Tibial nerve (tissue), 3 donors: ENCODE measurements at regions not wholly inside any gene's neighbourhood (a gene's known extent, or its start where the extent isn't known, plus 50 kb on each side); places are given as distances from the start of the nearest gene placed in this dataset.

Experiments
- POLR2A ChIP-seq, 2 donors: fragments of 450-650 bp; IDR thresholded peaks; one replicate each; pipeline ENCODE4 v1.6.1; 2017; ENCODE audit warnings: antibody characterized with exemption in 2 of 2, mild to moderate bottlenecking in 2 of 2, moderate library complexity in 2 of 2
- TF ChIP-seq, protein P1 (sequence below), 5 experiments: fragments of 200-600 bp in 3 of 5; fragments of 450-650 bp in 2 of 5; sonication (generic) in 3 of 5; IDR thresholded peaks; one replicate each; pipeline ENCODE4 v1.5.1; 2016 to 2019; ENCODE audit warnings: antibody characterized with exemption in 5 of 5, mild to moderate bottlenecking in 3 of 5, moderate library complexity in 2 of 5

DNA sequence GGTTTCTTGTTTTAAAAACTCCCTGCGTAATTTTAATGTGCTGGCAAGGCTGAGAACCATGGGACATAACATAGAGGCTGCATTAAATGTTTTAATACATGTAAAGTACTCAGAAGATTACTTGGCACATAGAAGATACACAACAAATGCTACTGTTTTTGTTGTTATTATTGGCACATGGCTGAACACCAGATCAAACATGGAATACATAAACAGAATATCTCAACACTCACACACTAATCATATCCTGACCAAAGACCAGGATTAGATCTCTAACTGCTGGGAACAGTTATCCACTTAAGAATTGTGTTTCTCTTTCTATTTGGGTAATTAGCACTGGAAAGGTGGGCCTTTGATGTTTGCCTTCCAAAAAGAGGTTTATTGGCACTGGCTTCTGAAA, 69.3 kb downstream of the KCNE4 start:
- TF ChIP-seq, protein P1, sequence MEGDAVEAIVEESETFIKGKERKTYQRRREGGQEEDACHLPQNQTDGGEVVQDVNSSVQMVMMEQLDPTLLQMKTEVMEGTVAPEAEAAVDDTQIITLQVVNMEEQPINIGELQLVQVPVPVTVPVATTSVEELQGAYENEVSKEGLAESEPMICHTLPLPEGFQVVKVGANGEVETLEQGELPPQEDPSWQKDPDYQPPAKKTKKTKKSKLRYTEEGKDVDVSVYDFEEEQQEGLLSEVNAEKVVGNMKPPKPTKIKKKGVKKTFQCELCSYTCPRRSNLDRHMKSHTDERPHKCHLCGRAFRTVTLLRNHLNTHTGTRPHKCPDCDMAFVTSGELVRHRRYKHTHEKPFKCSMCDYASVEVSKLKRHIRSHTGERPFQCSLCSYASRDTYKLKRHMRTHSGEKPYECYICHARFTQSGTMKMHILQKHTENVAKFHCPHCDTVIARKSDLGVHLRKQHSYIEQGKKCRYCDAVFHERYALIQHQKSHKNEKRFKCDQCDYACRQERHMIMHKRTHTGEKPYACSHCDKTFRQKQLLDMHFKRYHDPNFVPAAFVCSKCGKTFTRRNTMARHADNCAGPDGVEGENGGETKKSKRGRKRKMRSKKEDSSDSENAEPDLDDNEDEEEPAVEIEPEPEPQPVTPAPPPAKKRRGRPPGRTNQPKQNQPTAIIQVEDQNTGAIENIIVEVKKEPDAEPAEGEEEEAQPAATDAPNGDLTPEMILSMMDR (IDR thresholded peaks at IDR 0.05), result no peak
- no peak for TF ChIP-seq POLR2A (IDR thresholded peaks at IDR 0.05)
